ENCODE measurements at regions not wholly inside any gene's neighbourhood (a gene's known extent, or its start where the extent isn't known, plus 50 kb on each side); places are given as distances from the start of the nearest gene placed in this dataset.

DNA sequence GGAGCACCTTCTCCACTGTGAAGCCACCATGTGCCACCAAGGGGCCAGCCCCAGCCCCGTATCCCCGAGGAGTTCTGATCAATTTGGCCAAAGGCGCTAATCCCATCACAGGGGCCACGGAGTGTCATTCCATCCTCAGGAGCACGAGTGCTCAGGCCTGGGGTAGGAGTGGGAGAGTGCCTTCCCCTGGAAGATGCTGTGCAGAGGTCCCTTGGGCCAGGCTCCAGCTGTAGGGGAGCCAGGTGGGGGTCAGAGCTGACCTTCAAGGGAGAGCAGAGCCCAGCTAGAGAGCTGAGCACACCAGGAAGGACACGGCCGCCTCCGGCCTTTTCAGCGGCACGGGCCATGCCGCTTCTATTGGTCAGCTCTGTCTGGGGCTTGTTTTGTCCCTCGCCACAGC is 1459.9 kb downstream of the BRD1 start:
- no peaks in the 10 kb centered on the region for H3K4me1 ChIP-seq (replicated peaks in 1 of 2)

DNA sequence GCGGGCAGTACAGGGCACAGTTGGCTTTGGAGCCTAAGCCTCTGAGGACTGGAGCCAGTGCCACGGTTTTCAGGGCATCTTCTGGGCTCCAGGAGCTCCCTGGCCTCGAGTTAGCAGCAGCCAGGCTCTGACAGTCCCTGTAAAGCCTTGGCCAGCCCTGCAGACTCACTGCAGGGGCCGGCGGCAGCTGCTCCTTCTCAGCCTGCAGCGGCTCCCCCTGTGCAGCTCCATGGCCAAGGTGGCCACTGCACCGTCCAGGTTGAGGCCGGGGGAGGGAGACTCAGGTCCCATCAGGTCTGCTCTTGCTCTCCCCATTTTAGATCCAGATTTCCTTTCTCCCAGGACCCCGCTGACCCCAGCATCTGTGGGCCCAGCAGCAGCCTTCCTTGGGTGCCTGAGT is 1461.1 kb downstream of the BRD1 start:
- H3K27ac ChIP-seq = no peak overlapping the region
- no peak overlapping the region for H3K4me3 ChIP-seq
- WGBS, 10 experiments = 40 to 80% (median 80%) methylated on average over 1 to 4 of the region's 9 CpGs; no CpG with 5 or more reads in 5 of the 10 experiments
- no peaks in the 10 kb centered on the region for H3K4me1 ChIP-seq (replicated peaks in 1 of 2)
- no peak for ATAC-seq (replicated peaks in 6 of 8)
- in situ Hi-C loops (cut with MboI; ENCODE audit: low pct_unique_long_range_greater_than_20kb in 2 of 9, low sequenced_read_pairs in 9 of 9, unreplicated experiment in 9 of 9) = no loop called here

More for the DNA sequence above, 1459.9 kb downstream of the BRD1 start:
- in situ Hi-C loops (cut with MboI; ENCODE audit: low pct_unique_long_range_greater_than_20kb in 2 of 9, low sequenced_read_pairs in 9 of 9, unreplicated experiment in 9 of 9) = no loop called here
- Histone ChIP-seq H3K27ac (no peak overlapping the region), H3K4me3 (no peak overlapping the region)
- 0 to 85% (median 41%) methylated on average over 2 to 10 of the region's 12 CpGs; no CpG with 5 or more reads in 2 of the 10 experiments for WGBS, 10 experiments
- ATAC-seq (replicated peaks in 6 of 8) = no peak

DNA sequence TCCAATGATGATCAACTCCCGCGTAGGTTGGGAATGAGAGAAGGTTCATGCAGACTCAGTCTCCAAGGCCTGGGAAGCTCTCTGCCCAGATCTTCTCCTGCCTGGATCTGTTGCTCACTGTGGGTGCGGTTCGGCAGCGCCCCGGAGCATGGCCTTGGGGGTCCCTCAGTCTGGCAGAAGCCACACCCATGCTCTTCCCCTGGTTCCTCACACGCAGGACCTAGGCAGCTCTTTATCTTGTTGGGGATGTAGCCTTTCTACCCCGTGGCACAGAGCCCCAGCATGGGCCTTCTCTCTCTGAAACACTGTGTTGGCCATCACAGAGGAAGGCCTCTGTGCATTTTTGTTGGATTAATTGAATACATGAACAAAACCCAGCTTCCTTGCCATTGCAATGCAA is 1461.6 kb downstream of the BRD1 start:
- no peak overlapping the region for H3K4me3 ChIP-seq
- in situ Hi-C loops (cut with MboI; ENCODE audit: low pct_unique_long_range_greater_than_20kb in 2 of 9, low sequenced_read_pairs in 9 of 9, unreplicated experiment in 9 of 9) = no loop called here
- WGBS, 10 experiments = 0 to 88% (median 80%) methylated on average over 1 to 4 of the region's 8 CpGs; no CpG with 5 or more reads in 7 of the 10 experiments
- H3K27ac ChIP-seq = no peak overlapping the region
- H3K4me1 ChIP-seq (replicated peaks in 1 of 2) = no peaks in the 10 kb centered on the region
- ATAC-seq (replicated peaks in 6 of 8) = no peak

DNA sequence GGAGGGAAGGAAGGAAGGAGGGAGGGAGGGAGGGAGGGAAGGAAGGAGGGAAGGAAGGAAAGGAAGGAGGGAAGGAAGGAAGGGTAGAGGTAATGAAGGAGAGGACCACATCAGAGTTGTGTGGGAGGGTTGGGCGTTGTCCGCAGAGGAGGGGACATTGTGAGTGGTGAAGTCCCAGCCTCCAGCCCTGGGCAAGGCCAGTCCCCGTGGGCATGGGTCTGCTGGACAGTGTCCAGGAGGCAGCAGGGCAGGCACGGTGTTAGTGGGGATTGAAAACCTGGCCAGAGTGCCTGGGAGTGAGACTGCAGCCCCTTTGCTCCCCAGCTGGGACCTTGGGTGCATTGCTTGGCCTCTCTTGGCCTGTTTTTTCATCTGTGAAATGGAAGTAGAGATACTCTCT is 1462.3 kb downstream of the BRD1 start:
- H3K27ac ChIP-seq = no peak overlapping the region
- ATAC-seq (replicated peaks in 6 of 8) = no peak
- no peak overlapping the region for H3K4me3 ChIP-seq
- no peaks in the 10 kb centered on the region for H3K4me1 ChIP-seq (replicated peaks in 1 of 2)
- in situ Hi-C loops (cut with MboI; ENCODE audit: low pct_unique_long_range_greater_than_20kb in 2 of 9, low sequenced_read_pairs in 9 of 9, unreplicated experiment in 9 of 9) = no loop called here
- WGBS, 10 experiments = 0 to 40% (median 29%) methylated on average over 1 to 2 of the region's 4 CpGs; no CpG with 5 or more reads in 7 of the 10 experiments

DNA sequence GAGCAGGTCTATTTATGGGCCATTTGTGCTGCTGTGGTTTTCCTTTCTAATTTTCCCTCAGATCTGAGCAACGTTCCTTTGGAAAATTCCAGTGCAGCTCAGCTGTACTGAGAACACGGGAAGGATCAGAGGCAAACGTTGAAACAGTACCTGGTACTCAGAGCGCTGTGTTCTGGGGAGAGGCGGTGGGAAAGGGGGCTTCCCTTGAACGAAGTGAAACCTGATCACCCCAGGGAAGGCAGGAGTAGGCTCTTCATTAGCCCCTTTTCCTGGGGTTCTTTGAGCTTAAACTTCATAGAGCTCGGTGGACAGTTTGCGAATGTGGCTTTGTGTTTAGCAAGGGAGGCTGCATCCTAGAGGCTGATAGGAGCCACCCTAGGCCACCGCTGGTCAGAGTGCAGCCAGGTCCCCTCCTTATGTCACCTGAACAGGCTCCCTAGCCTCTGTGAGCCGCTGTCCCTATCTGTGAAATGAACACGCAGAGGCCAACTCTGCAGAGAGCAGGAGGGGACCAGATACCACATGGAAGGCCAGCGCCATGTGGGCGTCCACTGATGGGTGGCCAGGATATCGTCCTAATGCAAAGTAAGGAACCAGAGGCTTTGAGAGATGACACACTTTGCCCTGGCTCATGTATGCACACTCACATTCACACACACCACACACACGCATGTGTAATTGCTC is 1464.8 kb downstream of the BRD1 start:
- Histone ChIP-seq H3K4me1 (replicated peaks in 1 of 2) (no peaks in the 10 kb centered on the region), H3K27ac (no peak overlapping the region), H3K4me3 (no peak overlapping the region)
- ATAC-seq (replicated peaks in 6 of 8) = no peak
- in situ Hi-C loops (cut with MboI; ENCODE audit: low pct_unique_long_range_greater_than_20kb in 2 of 9, low sequenced_read_pairs in 9 of 9, unreplicated experiment in 9 of 9) = no loop called here
- WGBS, 10 experiments = 39 to 100% (median 58%) methylated on average over 1 to 8 of the region's 15 CpGs; no CpG with 5 or more reads in 4 of the 10 experiments

DNA sequence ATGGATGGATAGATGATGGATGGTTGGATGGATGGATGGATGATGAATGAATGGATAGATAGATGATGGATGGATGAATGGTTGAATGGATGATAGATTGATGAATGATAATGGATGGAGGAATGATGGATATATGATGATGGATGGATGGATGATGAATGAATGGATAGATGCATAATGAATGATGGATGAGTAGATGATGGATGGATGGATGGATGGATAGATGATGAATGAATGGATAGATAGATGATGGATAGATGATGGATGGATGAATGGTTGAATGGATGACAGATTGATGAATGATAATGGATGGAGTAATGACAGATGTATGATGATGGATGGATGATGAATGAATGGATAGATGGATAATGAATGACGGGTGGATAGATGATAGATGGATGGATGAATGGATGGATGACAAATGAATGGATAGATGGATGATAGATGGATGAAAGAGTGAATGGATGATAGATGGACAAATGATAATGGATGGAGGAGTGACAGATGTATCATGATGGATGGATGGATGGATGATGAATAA is 1466.5 kb downstream of the BRD1 start:
- no peak overlapping the region for H3K27ac ChIP-seq
- WGBS, 10 experiments = 45 to 100% (median 83%) methylated on average over 1 of the region's 1 CpG
- in situ Hi-C loops (cut with MboI; ENCODE audit: low pct_unique_long_range_greater_than_20kb in 2 of 9, low sequenced_read_pairs in 9 of 9, unreplicated experiment in 9 of 9) = no loop called here
- no peak for ATAC-seq (replicated peaks in 6 of 8)
- no peaks in the 10 kb centered on the region for H3K4me1 ChIP-seq (replicated peaks in 1 of 2)
- no peak overlapping the region for H3K4me3 ChIP-seq

DNA sequence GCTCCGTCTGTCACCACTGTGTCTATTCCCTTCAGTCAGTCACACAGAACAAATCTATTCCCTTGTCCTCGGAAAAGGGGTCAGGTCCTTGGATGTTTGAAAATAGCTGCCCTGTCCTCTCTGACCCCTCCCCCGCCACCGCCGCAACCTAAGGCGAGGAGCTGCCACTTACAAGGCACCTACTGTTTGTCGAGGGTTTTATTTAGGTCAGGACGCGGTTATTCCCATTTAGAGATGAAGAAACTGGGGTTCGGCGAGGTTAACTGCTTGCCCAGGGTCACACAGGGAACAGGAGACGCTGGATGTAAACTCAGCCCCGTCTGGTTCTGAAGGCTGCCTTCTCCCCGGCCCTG is 1468.1 kb downstream of the BRD1 start:
- H3K4me1 ChIP-seq (replicated peaks in 1 of 2) = no peaks in the 10 kb centered on the region
- 40 to 100% (median 83%) methylated on average over 1 to 11 of the region's 14 CpGs; no CpG with 5 or more reads in 4 of the 10 experiments for WGBS, 10 experiments
- in situ Hi-C loops (cut with MboI; ENCODE audit: low pct_unique_long_range_greater_than_20kb in 2 of 9, low sequenced_read_pairs in 9 of 9, unreplicated experiment in 9 of 9) = no loop called here
- no peak overlapping the region for H3K27ac ChIP-seq
- no peak for ATAC-seq (replicated peaks in 6 of 8)
- H3K4me3 ChIP-seq = no peak overlapping the region

DNA sequence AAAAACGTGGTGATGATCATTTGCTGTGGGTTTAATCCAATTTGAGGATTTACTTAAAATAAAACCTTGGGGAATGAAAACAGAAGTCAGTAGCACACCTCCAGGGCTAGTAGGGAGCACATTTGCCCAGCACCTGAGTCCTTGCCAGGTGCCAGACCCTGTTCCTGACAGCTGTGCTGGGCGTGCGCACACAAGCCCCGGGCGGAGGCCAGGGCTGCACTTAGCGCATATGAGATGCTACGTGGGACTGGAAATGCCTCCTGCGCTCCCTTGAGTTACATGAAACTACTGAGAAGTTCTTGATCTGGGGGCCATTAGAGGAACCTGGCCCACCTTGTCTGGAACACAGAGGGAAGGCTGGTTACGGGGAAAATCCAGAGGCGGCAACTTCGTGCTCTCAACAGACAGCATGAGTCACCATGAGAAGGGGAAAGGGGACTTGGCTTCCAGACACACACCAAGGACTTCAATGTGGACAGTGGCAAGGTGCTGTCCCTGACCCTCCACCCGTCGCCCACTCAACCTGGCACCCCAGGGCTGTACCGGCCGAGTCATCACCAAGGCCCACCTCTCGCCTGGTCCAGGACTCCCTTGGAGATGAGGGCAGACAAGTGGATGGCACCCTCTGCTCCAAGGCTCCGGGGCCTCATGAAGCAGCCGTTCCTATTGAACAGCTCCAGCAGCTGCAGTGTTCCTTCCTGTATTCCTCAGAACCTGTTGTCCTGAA is 1468.6 kb downstream of the BRD1 start:
- in situ Hi-C loops (cut with MboI; ENCODE audit: low pct_unique_long_range_greater_than_20kb in 2 of 9, low sequenced_read_pairs in 9 of 9, unreplicated experiment in 9 of 9) = no loop called here
- Histone ChIP-seq H3K4me1 (replicated peaks in 1 of 2) (no peaks in the 10 kb centered on the region), H3K4me3 (no peak overlapping the region), H3K27ac (no peak overlapping the region)
- no peak for ATAC-seq (replicated peaks in 6 of 8)
- WGBS, 10 experiments = 50 to 100% (median 77%) methylated on average over 2 to 12 of the region's 18 CpGs

DNA sequence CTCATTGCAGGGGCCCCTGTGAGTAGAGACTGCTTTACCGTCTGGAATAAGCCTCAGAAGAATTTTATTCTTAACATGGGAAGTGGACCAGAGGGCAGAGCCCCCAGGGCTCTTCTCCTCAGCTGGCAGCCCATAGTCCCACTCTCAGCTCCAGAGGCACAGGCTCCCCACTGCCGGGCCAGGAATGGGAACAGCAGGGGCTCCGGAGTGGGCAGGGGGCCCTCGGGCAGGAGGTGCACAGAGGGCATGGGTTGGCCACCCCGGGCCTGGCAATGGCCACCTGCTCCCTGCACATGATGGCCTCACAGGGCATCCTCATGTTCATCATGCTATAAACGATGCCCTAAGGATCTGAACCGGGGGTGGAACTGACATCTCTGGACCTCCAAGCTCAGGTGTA is 1469.7 kb downstream of the BRD1 start:
- Histone ChIP-seq H3K4me1 (replicated peaks in 1 of 2) (no peaks in the 10 kb centered on the region), H3K27ac (no peak overlapping the region), H3K4me3 (no peak overlapping the region)
- ATAC-seq (replicated peaks in 6 of 8) = no peak
- in situ Hi-C loops (cut with MboI; ENCODE audit: low pct_unique_long_range_greater_than_20kb in 2 of 9, low sequenced_read_pairs in 9 of 9, unreplicated experiment in 9 of 9) = no loop called here
- 0 to 100% (median 43%) methylated on average over 1 to 7 of the region's 7 CpGs; no CpG with 5 or more reads in 4 of the 10 experiments for WGBS, 10 experiments

DNA sequence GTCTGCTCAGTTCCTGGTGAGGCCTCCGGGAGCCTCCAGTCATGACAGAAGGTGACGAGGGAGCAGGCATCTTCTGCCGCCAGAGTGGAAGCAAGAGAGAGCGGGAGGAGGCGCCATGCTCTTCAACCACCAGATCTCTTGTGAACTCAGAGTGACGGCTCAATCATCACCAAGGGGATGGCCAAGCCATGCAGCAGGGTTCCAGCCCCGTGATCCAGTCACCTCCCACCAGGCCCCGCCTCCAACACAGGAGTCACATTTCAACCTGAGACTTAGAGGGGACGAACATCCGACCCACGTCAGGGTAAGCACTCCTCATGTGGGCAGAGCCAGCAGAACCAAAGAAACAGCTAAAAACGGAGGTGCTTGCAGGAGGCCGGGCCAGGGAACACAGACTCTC is 1470.5 kb downstream of the BRD1 start:
- Histone ChIP-seq H3K4me3 (no peak overlapping the region), H3K4me1 (replicated peaks in 1 of 2) (no peaks in the 10 kb centered on the region), H3K27ac (no peak overlapping the region)
- no peak for ATAC-seq (replicated peaks in 6 of 8)
- WGBS, 10 experiments = 42 to 80% (median 67%) methylated on average over 3 to 8 of the region's 13 CpGs; no CpG with 5 or more reads in 7 of the 10 experiments
- in situ Hi-C loops (cut with MboI; ENCODE audit: low pct_unique_long_range_greater_than_20kb in 2 of 9, low sequenced_read_pairs in 9 of 9, unreplicated experiment in 9 of 9) = no loop called here

DNA sequence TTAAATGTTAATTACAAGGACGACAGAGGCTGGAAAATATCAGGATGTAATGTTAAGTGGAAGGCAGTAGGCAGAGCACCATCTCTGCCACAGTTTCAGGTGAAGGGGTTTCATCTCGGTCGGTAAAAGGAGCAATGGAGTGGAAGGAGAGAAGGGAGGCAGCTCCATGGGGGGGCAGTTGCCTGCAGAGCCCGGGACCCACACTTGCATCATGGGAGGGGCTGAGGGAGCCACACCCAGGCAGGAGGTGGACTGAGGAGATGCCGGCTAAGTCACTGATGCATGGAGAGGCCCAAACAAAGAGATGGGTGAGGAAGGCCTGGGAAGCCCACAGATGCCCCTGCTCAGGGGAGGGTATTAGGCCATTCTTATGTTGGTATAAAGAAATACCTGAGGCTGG is 1470.9 kb downstream of the BRD1 start:
- in situ Hi-C loops (cut with MboI; ENCODE audit: low pct_unique_long_range_greater_than_20kb in 2 of 9, low sequenced_read_pairs in 9 of 9, unreplicated experiment in 9 of 9) = no loop called here
- WGBS, 10 experiments = 8 to 89% (median 40%) methylated on average over 1 to 5 of the region's 5 CpGs; no CpG with 5 or more reads in 1 of the 10 experiments
- no peak for ATAC-seq (replicated peaks in 6 of 8)
- Histone ChIP-seq H3K4me3 (no peak overlapping the region), H3K27ac (no peak overlapping the region), H3K4me1 (replicated peaks in 1 of 2) (no peaks in the 10 kb centered on the region)

DNA sequence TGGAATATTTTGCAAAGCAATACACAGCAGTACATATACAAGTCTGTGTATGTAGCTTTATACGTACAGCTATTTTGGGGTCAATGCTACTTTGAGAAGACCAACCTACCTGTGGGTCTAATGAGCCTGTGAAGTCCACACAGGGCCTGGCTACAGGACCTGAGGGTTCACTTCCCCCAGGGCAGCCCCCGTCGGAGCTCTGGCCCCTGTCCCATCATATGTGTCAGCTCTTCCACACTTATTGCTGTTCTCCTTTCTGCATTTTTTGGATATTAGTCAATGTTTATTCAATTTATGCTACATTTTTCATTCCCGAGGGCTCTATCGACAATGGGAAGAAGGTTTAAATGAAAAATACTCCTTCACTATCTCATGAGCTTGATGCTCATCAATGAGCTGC is 1473.6 kb downstream of the BRD1 start:
- ATAC-seq (replicated peaks in 6 of 8) = no peak
- 14 to 74% (median 28%) methylated on average over 1 to 4 of the region's 5 CpGs; no CpG with 5 or more reads in 2 of the 10 experiments for WGBS, 10 experiments
- Histone ChIP-seq H3K27ac (no peak overlapping the region), H3K4me3 (no peak overlapping the region), H3K4me1 (replicated peaks in 1 of 2) (no peaks in the 10 kb centered on the region)
- in situ Hi-C loops (cut with MboI; ENCODE audit: low pct_unique_long_range_greater_than_20kb in 2 of 9, low sequenced_read_pairs in 9 of 9, unreplicated experiment in 9 of 9) = no loop called here

DNA sequence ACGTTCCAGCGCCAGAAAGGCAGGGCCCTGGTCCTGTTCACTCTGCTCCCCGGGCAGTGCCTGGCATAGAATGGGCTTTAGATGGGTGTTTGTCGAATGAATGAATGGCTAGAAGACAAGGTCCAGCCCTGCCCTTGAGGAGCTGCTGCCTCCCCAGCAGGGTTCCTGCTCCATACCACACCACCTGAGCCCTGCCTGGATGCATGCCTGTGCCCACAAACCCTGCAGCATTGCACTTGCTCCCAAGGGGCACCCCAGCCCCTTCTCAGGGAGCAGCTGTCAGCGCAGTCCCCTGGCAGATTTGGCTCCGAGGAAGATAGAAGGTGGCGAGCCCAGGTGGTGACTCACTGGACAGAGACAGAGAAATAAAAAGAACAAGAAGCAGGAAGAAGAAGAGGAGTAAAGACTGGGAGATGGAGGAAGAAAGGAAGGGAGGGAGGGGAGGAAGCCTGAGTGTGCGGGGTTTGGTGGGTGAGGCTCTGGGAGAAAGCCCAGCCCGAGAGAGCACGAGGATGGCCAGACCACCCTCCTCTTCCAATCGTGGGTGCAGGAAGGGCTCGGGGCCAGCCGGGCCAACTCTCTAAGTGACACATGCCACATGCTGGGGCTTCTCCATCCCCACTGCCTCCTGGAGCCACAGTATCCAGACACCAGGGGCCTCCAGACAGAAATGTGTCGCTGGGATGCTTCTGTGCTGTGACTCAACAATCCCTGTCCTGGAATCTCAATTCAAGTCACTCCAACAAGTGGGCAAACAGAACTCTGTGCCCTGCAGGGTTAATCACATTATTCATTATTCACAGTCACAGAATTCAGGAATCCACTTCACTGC is 1474.3 kb downstream of the BRD1 start:
- WGBS, 10 experiments = 0 to 78% (median 51%) methylated on average over 1 to 8 of the region's 14 CpGs; no CpG with 5 or more reads in 2 of the 10 experiments
- Histone ChIP-seq H3K27ac (no peak overlapping the region), H3K4me3 (no peak overlapping the region), H3K4me1 (replicated peaks in 1 of 2) (no peaks in the 10 kb centered on the region)
- in situ Hi-C loops (cut with MboI; ENCODE audit: low pct_unique_long_range_greater_than_20kb in 2 of 9, low sequenced_read_pairs in 9 of 9, unreplicated experiment in 9 of 9) = no loop called here
- ATAC-seq (replicated peaks in 6 of 8) = no peak
